Karpas-422 (cell line): ENCODE measurements at regions not wholly inside any gene's neighbourhood (a gene's known extent, or its start where the extent isn't known, plus 50 kb on each side); places are given as distances from the start of the nearest gene placed in this dataset.

Source experiments
- DNase-seq: peaks from one replicate; pipeline ENCODE4 v3.0.0-alpha.2; 2015
- H2AFZ ChIP-seq: fragments of 200-600 bp; sonication (generic); 2 replicates; pipeline ENCODE4 v1.6.1; 2014; ENCODE audit warnings: antibody characterized with exemption, low read length, mixed read lengths
- H3K27ac ChIP-seq: fragments of 200-600 bp; sonication (generic); 2 replicates; pipeline ENCODE4 v1.5.1; 2014; ENCODE audit warnings: mild to moderate bottlenecking, low read length, moderate library complexity
- H3K27me3 ChIP-seq: fragments of 200-600 bp; sonication (generic); 2 replicates; pipeline ENCODE4 v1.6.1; 2014; ENCODE audit warnings: low read length, mixed read lengths
- H3K36me3 ChIP-seq: fragments of 200-600 bp; sonication (generic); 2 replicates; pipeline ENCODE4 v1.6.1; 2014; ENCODE audit warnings: low read length, mixed read lengths; ENCODE audit not compliant: insufficient read depth
- H3K4me1 ChIP-seq: fragments of 200-600 bp; sonication (generic); 2 replicates; pipeline ENCODE4 v1.6.1; 2014; ENCODE audit warnings: mild to moderate bottlenecking, low read length, mixed read lengths
- H3K4me2 ChIP-seq: fragments of 200-600 bp; sonication (generic); 2 replicates; pipeline ENCODE4 v1.6.1; 2014; ENCODE audit warnings: low read length, low read depth, mild to moderate bottlenecking; ENCODE audit not compliant: poor library complexity, severe bottlenecking
- H3K4me3 ChIP-seq: fragments of 200-600 bp; sonication (generic); 2 replicates; pipeline ENCODE4 v1.5.1; 2014; ENCODE audit warnings: mild to moderate bottlenecking, antibody characterized with exemption, low read length, mixed read lengths
- H3K79me2 ChIP-seq: fragments of 200-600 bp; sonication (generic); 2 replicates; pipeline ENCODE4 v1.6.1; 2014; ENCODE audit warnings: mild to moderate bottlenecking, low read length, mixed read lengths
- H3K9ac ChIP-seq: fragments of 200-600 bp; sonication (generic); 2 replicates; pipeline ENCODE4 v1.6.0; 2014; ENCODE audit warnings: low read length
- H3K9me2 ChIP-seq: fragments of 200-600 bp; sonication (generic), shearing (Covaris generic); replicated peaks from 2 replicates; pipeline ENCODE4 v1.6.0; 2014; ENCODE audit warnings: mild to moderate bottlenecking, low read length, moderate library complexity; ENCODE audit not compliant: insufficient read depth
- H3K9me3 ChIP-seq: fragments of 300-700, 200-600 bp; sonication (generic); 2 replicates; pipeline ENCODE4 v1.6.1; 2014; ENCODE audit warnings: low read length, mixed read lengths
- H4K20me1 ChIP-seq: fragments of 200-600 bp; sonication (generic); 2 replicates; pipeline ENCODE4 v1.6.1; 2014; ENCODE audit warnings: mild to moderate bottlenecking, antibody characterized with exemption, low read length, low read depth; ENCODE audit not compliant: insufficient read depth

DNA sequence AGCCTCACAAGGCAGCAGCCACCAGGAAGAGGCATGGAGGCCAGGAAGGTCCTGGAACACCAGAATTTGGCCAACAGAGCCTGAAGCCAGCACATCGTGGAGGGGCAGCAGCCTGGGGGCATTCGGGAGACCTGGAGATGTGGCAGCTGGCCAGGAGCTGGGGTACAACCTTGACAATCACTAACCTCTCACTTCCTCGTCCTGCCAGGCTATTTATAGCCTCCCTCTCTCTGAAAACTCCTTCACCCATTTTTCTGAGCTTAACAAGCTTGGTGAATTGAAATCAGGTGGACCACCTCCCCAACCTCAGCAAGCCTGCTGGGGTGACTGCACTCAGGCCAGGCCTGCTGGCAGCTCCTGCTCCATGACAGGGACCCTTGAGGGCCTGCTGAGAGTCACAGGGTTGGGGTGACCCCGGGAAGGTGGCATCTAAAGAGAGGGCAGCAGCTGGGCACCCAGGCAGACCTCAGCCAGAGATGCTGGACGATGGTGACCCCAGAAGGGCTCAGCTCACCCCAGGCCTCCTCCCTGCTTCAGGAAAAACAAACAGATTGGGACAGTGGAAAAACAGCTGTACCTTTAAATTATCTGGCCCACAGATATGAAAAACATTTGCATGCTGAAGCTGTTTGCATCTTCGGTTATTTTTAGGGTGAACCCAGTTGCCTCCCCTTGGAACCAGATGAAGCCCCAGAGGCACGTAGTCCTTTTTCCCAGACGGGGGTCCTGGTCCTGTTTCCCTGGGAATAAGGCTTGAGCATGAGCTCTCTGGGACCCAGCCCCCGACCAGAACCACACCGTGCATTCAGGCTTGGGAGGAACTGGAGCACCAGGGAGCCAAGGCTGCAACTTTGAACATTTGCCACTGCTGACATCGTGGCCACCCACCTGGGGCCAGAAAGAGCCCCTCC lies 67.0 kb downstream of the PITPNM2 start:
- Histone ChIP-seq H3K79me2 (no peaks in the 10 kb centered on the region), H3K27me3 (no peaks in the 10 kb centered on the region), H3K9ac (peak overlapping the region; percentile 56), H3K4me3 (peak overlapping the region; percentile 56), H3K27ac (no peak overlapping the region), H3K36me3 (no peaks in the 10 kb centered on the region), H3K4me2 (peak overlapping the region; percentile 78), H3K9me2 (no peaks in the 10 kb centered on the region), H3K4me1 (peaks cover 38% of the 10 kb centered on the region), H2AFZ (peak overlapping the region; percentile 51), H3K9me3 (no peaks in the 10 kb centered on the region), H4K20me1 (no peaks in the 10 kb centered on the region)
- peak; percentile 48 for DNase-seq

DNA sequence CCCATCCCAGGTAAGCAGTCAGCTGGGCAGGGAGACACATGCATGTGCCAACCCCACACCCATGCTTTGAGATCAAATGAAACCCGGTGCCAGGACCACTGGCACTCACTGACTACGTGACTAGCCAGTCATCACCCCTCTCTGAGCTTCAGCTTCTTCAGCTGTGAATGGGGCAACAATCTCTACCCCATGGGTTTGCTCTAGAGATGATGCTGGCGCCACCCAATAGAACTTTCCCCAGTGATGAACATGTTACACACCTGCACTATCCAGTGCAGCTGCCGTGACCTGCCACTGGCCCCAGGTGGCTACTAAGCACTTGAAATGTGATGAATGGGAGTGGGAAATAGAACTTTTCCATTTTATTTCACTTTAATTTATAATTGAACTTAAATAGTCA lies 70.3 kb downstream of the PITPNM2 start:
- H3K9me2 ChIP-seq: no peaks in the 10 kb centered on the region
- H2AFZ ChIP-seq: no peak overlapping the region
- H3K9me3 ChIP-seq: no peaks in the 10 kb centered on the region
- no peak overlapping the region for H3K4me3 ChIP-seq
- H3K79me2 ChIP-seq: no peaks in the 10 kb centered on the region
- DNase-seq: no peak
- no peaks in the 10 kb centered on the region for H4K20me1 ChIP-seq
- no peak overlapping the region for H3K4me2 ChIP-seq
- H3K36me3 ChIP-seq: no peaks in the 10 kb centered on the region
- no peaks in the 10 kb centered on the region for H3K27me3 ChIP-seq
- H3K4me1 ChIP-seq: peaks cover 33% of the 10 kb centered on the region
- no peak overlapping the region for H3K27ac ChIP-seq
- no peak overlapping the region for H3K9ac ChIP-seq

DNA sequence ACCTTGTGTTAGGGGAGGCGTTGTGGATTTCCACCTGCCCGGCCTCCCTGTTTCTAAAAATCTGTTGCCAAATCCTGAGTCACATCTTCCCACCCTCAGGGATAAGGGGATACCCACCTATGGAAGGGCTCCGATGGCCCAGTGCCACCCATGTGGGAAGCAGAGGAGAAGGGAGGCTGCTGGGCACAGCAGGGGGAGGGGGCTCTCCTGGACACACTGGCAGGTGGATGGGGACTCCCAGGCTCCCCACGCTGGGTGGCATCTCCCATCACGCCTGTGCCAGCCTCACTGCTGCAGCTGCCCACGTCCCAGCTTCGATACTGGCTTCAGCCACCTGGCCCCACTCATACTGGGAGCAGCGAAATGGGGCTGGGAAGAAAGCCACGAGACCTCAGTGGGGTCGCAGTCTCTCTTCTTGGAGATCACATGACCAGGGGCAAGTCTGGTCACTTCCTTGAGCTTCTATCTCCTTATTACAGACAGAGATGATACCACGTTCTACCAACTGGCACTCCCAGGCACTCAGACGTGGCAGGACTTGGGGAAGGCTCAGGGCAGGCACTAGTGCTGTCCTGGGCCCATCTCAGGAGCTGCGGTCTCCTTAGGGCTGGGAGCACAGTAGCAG lies 72.2 kb downstream of the PITPNM2 start:
- Histone ChIP-seq H3K27ac (no peak overlapping the region), H3K9me3 (no peaks in the 10 kb centered on the region), H3K4me1 (peaks cover 13% of the 10 kb centered on the region), H3K4me2 (no peak overlapping the region), H4K20me1 (no peaks in the 10 kb centered on the region), H3K9ac (no peak overlapping the region), H2AFZ (no peak overlapping the region), H3K9me2 (no peaks in the 10 kb centered on the region), H3K79me2 (no peaks in the 10 kb centered on the region), H3K36me3 (no peaks in the 10 kb centered on the region), H3K27me3 (no peaks in the 10 kb centered on the region), H3K4me3 (no peak overlapping the region)
- no peak for DNase-seq

DNA sequence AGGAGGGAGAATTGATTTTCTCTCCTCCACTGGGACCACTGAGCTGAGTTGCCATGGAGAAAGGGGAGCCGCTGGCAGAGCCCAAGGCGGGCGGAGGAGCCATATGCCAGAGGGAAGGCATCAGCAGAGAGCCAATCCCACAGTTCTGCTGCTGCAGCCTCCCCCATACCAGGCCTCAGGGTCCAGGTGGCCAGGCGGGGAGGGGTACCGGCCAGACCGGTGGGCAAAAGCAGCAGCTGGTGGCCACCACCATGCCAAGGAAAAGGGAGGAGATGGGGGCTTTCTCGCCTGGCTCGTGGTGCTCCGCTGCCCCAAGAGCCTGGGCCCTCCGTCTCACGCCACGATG lies 72.8 kb downstream of the PITPNM2 start:
- H3K4me2 ChIP-seq: no peak overlapping the region
- H3K79me2 ChIP-seq: no peaks in the 10 kb centered on the region
- DNase-seq: no peak
- no peaks in the 10 kb centered on the region for H3K27me3 ChIP-seq
- peaks cover 7% of the 10 kb centered on the region for H3K4me1 ChIP-seq
- H3K9me3 ChIP-seq: no peaks in the 10 kb centered on the region
- no peak overlapping the region for H3K9ac ChIP-seq
- no peak overlapping the region for H2AFZ ChIP-seq
- no peaks in the 10 kb centered on the region for H3K9me2 ChIP-seq
- H3K36me3 ChIP-seq: no peaks in the 10 kb centered on the region
- H3K27ac ChIP-seq: no peak overlapping the region
- no peak overlapping the region for H3K4me3 ChIP-seq
- no peaks in the 10 kb centered on the region for H4K20me1 ChIP-seq

DNA sequence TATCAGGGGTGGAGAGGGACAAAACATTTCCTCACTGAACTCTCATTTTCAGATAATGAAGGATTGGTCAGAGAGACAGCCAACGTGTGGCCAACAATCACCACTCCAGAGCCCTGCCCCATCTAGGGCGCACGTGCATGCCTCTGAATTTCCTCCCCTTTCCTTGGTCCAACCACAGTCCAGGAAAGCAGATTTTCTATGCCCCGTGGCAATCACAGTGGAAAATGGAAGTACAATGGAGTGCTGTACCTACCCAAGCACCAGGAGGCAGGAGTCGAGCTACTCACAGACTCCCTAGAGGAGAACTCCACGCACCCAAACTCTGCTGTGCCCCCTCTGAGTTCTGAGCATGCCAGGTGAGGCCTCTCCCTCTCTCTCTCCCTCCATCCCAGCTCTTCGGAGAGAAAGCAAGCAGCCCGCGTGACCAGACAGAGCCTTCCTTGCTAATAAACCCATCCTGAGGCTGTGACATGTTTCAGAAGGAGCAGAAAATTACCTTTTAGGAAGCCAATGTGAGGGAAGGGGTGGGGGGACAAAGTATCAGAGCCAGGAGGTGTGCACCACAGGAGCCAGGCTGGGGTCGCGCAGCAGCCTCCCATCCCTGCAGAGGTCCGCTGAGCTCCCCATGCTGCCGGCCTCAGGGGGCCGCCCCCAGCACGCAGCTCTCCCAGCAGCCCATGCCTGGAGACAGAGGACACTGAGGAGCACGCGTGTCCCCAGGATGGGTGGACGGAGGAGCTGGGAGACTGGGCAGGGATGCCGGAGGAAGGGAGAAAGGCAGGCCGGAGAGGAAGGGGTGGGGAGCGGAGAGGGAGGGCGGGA lies 73.4 kb downstream of the PITPNM2 start:
- Histone ChIP-seq H3K4me2 (no peak overlapping the region), H3K4me1 (peaks cover 5% of the 10 kb centered on the region; the same call in 1 of the 2 replicates), H3K27ac (no peak overlapping the region), H4K20me1 (no peaks in the 10 kb centered on the region), H3K9me3 (no peaks in the 10 kb centered on the region), H3K36me3 (no peaks in the 10 kb centered on the region), H3K9me2 (no peaks in the 10 kb centered on the region), H2AFZ (no peak overlapping the region), H3K79me2 (no peaks in the 10 kb centered on the region), H3K4me3 (no peak overlapping the region), H3K9ac (no peak overlapping the region), H3K27me3 (no peaks in the 10 kb centered on the region)
- no peak for DNase-seq

DNA sequence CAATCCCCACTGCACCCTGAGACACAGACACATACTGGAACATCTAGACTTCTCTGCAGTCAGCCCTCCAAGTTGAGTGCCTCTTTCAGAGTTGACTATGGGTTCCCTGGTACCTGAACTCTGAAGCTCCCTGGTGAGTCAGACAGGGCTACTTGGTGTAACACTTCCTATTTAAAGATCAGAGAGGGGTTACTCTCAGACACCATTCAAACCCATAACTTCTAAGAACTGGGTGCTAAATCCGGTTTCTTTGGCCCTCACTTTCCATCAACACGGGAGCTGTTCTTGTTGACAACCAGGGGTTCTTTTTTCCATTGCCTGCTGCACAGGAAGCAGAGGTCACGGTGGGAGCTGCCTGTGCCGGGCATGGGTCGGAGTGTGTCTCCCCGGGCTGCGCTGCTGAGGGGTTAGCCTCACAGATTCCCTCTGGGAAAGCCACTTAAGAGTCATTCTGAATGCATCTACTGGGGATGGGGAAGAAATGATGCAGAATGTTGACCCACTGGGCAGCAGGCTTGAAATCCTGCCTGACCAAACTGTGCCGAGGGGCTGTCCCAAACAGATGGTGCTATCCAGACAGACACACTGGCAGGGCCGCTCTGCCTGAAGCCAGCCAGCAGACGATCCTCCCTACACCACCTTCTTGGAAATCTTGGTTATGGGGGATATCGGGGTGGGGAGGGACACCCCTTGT lies 74.1 kb downstream of the PITPNM2 start:
- Histone ChIP-seq H2AFZ (no peak overlapping the region), H3K36me3 (no peaks in the 10 kb centered on the region), H3K9ac (no peak overlapping the region), H3K4me3 (no peak overlapping the region), H3K9me3 (no peaks in the 10 kb centered on the region), H3K79me2 (no peaks in the 10 kb centered on the region), H3K27me3 (no peaks in the 10 kb centered on the region), H3K4me1 (peaks cover 5% of the 10 kb centered on the region; the same call in 1 of the 2 replicates), H4K20me1 (no peaks in the 10 kb centered on the region), H3K27ac (no peak overlapping the region), H3K9me2 (no peaks in the 10 kb centered on the region), H3K4me2 (no peak overlapping the region)
- DNase-seq: no peak

DNA sequence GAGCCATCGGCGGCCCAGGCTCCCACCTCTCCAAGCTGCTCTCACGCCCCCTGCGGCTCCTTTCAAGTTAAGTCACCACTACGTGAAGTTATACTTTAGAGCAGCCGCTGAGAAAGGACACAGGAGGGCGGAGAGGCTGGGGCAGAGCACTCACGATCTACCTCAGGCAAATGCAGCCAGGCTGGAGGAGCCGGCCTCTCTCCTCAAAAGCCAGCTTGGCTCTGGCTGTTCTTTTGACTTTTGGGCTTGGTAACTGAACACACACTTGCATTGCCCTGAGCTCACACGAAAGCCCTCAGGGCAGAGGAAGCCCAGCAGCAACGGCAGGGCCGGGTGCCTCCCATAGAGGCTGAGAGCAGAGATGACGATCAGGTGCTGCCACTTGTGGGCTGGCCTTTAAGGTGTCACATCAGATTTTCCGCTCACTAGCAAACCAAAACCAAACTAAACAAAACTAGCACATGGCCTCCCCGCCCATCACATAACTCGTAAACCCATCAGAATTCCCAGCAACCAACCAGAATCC lies 75.2 kb downstream of the PITPNM2 start:
- Histone ChIP-seq H2AFZ (no peak overlapping the region), H3K79me2 (no peaks in the 10 kb centered on the region), H3K9ac (no peak overlapping the region), H3K4me2 (no peak overlapping the region), H3K9me3 (no peaks in the 10 kb centered on the region), H3K4me3 (no peak overlapping the region), H4K20me1 (no peaks in the 10 kb centered on the region), H3K36me3 (no peaks in the 10 kb centered on the region), H3K27ac (no peak overlapping the region), H3K27me3 (no peaks in the 10 kb centered on the region), H3K4me1 (peaks cover 2% of the 10 kb centered on the region; the same call in 1 of the 2 replicates), H3K9me2 (no peaks in the 10 kb centered on the region)
- no peak for DNase-seq
